Trophoblast cell (in vitro differentiated cells and primary cell): ENCODE measurements at regions not wholly inside any gene's neighbourhood (a gene's known extent, or its start where the extent isn't known, plus 50 kb on each side); places are given as distances from the start of the nearest gene placed in this dataset.

ENCODE experiments used
- DNase-seq, 2 donors: peaks; one replicate each; pipeline ENCODE4 v3.0.0-alpha.2; 2016
- H2AFZ ChIP-seq: 2 replicates; pipeline ENCODE4 v1.6.1; 2013; ENCODE audit warnings: low read length, moderate library complexity, mild to moderate bottlenecking; ENCODE audit not compliant: insufficient read depth, poor library complexity
- H2AK5ac ChIP-seq: 2 replicates; pipeline ENCODE4 v1.6.1; 2013; ENCODE audit warnings: mild to moderate bottlenecking, low read length
- H2BK120ac ChIP-seq: 2 replicates; pipeline ENCODE4 v1.6.1; 2013; ENCODE audit warnings: low read length, mild to moderate bottlenecking, moderate library complexity; ENCODE audit not compliant: insufficient read depth, poor library complexity
- H2BK12ac ChIP-seq: 2 replicates; pipeline ENCODE4 v1.6.1; 2013; ENCODE audit warnings: mild to moderate bottlenecking, low read length, moderate library complexity
- H2BK5ac ChIP-seq: 2 replicates; pipeline ENCODE4 v1.6.1; 2013; ENCODE audit warnings: low read length, low read depth, moderate library complexity, mild to moderate bottlenecking; ENCODE audit not compliant: poor library complexity
- H3K14ac ChIP-seq: 2 replicates; pipeline ENCODE4 v1.6.1; 2013; ENCODE audit warnings: mild to moderate bottlenecking, low read length
- H3K18ac ChIP-seq: 2 replicates; pipeline ENCODE4 v1.6.1; 2013; ENCODE audit warnings: mild to moderate bottlenecking, low read length
- H3K23ac ChIP-seq: 2 replicates; pipeline ENCODE4 v1.6.1; 2013; ENCODE audit warnings: low read length
- H3K27ac ChIP-seq: 2 replicates; pipeline ENCODE4 v1.5.1; 2013; ENCODE audit warnings: low read depth, mild to moderate bottlenecking, inconsistent platforms, low read length, moderate library complexity
- H3K27me3 ChIP-seq: 2 replicates; pipeline ENCODE4 v1.6.1; 2013; ENCODE audit warnings: inconsistent platforms, mild to moderate bottlenecking, low read length, moderate library complexity; ENCODE audit not compliant: insufficient read depth
- H3K36me3 ChIP-seq, 2 experiments: 1 replicate in 1 of 2; 2 replicates in 1 of 2; pipeline ENCODE4 v1.6.1; 2013; ENCODE audit warnings: low read length in 2 of 2, mild to moderate bottlenecking in 2 of 2, moderate library complexity in 1 of 2; ENCODE audit not compliant: insufficient read depth in 2 of 2, control insufficient read depth in 1 of 2
- H3K4ac ChIP-seq: 2 replicates; pipeline ENCODE4 v1.6.1; 2013; ENCODE audit warnings: low read depth, mild to moderate bottlenecking, low read length, moderate library complexity
- H3K4me1 ChIP-seq, 2 experiments: 1 replicate in 1 of 2; 2 replicates in 1 of 2; pipeline ENCODE4 v1.6.1; 2013; ENCODE audit warnings: low read length in 2 of 2, mild to moderate bottlenecking in 2 of 2, moderate library complexity in 1 of 2; ENCODE audit not compliant: insufficient read depth in 2 of 2, control insufficient read depth in 1 of 2
- H3K4me2 ChIP-seq: 2 replicates; pipeline ENCODE4 v1.6.1; 2013; ENCODE audit warnings: inconsistent platforms, mild to moderate bottlenecking, low read length, moderate library complexity
- H3K4me3 ChIP-seq: 2 replicates; pipeline ENCODE4 v1.5.1; 2013; ENCODE audit warnings: mild to moderate bottlenecking, low read depth, low read length, inconsistent platforms
- H3K79me1 ChIP-seq: one replicate; pipeline ENCODE4 v1.6.1; 2013; ENCODE audit warnings: low read length
- H3K79me2 ChIP-seq: 2 replicates; pipeline ENCODE4 v1.6.1; 2013; ENCODE audit warnings: low read length, mild to moderate bottlenecking; ENCODE audit not compliant: control insufficient read depth, insufficient read depth, poor library complexity
- H3K9ac ChIP-seq: 2 replicates; pipeline ENCODE4 v1.6.1; 2013; ENCODE audit warnings: mild to moderate bottlenecking, low read length
- H3K9me3 ChIP-seq: 2 replicates; pipeline ENCODE4 v1.6.1; 2013; ENCODE audit warnings: low read depth, mild to moderate bottlenecking, control low read depth, inconsistent platforms, low read length; ENCODE audit not compliant: insufficient read depth
- H4K12ac ChIP-seq: 2 replicates; pipeline ENCODE4 v1.6.1; 2013; ENCODE audit warnings: low read depth, mild to moderate bottlenecking, low read length, moderate library complexity
- H4K8ac ChIP-seq: 2 replicates; pipeline ENCODE4 v1.6.1; 2013; ENCODE audit warnings: low read depth, mild to moderate bottlenecking, low read length, moderate library complexity
- H4K91ac ChIP-seq: one replicate; pipeline ENCODE4 v1.6.1; 2013; ENCODE audit warnings: low read depth, mild to moderate bottlenecking, low read length, moderate library complexity
- WGBS: extraction: QIAGEN DNeasy Blood & Tissue Kit; methylation state at CpG from one replicate; pipeline ENCODE4 v1.1.7; 2013; ENCODE audit warnings: missing lambda C conversion rate; ENCODE audit not compliant: insufficient read length, insufficient coverage; ENCODE audit errors: extremely low coverage; 5-methylcytosine and 5-hydroxymethylcytosine counted together

DNA sequence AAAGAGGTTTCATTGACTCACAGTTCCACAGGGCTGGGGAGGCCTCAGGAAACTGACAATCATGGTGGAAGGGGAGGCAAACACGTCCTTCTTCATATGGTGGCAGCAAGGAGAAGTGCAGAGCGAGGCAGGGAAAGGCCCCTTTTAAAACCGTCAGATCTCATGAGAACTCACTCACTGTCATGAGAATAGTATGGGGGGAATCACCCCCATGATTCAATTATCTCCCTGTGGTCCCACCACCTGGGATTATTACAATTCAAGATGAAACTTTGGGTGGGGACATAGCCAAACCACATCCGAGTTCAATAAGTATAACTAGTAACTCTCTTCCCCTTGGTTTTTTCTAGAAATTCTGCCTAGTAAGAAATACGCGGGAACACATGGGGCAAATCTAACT, 94.9 kb downstream of the AXIN2 start:
- Histone ChIP-seq H2AK5ac (no peak overlapping the region), H2BK5ac (no peak overlapping the region)
- WGBS: no CpG with 5 or more reads among the region's 6 CpGs

DNA sequence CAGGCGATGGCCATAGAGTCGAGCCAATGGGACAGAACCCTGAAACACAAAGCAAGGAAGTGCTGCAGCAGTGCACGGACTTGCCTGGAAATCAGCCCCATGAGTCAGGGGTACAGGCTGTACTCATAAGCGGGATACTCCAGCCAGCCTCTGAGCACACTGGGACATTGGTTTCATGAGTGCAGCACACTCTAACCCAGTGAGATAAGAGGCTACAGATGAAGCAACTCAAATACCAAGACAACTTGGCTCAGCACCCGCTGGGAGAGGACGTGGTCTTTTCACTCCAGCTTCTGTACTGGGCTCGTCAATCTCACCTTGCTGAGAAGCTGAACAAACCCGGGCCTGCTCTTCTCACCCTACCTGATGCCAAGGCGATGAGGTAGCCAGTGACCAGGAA, 98.2 kb downstream of the AXIN2 start:
- no CpG with 5 or more reads among the region's 9 CpGs for WGBS
- H3K23ac ChIP-seq: no peak overlapping the region
- H2AK5ac ChIP-seq: no peak overlapping the region
- peaks cover 20 to 23% of the 10 kb centered on the region in 2 experiments for H3K4me1 ChIP-seq
- H3K9me3 ChIP-seq: no peaks in the 10 kb centered on the region
- peak overlapping the region; percentile 20 for H3K27ac ChIP-seq
- no peak overlapping the region for H3K18ac ChIP-seq
- no peak overlapping the region for H3K9ac ChIP-seq
- H2AFZ ChIP-seq: no peak overlapping the region
- H3K4me2 ChIP-seq: no peak overlapping the region
- no peak overlapping the region for H4K8ac ChIP-seq
- no peak overlapping the region for H4K12ac ChIP-seq
- peak overlapping the region; percentile 29 for H2BK120ac ChIP-seq
- no peak overlapping the region for H3K4ac ChIP-seq
- no peak overlapping the region for H3K4me3 ChIP-seq
- peak overlapping the region; percentile 25 for H2BK5ac ChIP-seq
- peak overlapping the region; percentile 13 for H3K14ac ChIP-seq
- peak overlapping the region; percentile 5 for H2BK12ac ChIP-seq
- H3K79me1 ChIP-seq: peaks cover 20% of the 10 kb centered on the region
- H3K27me3 ChIP-seq: no peaks in the 10 kb centered on the region
- no peaks in the 10 kb centered on the region for H3K36me3 ChIP-seq
- peak; percentile 98 for DNase-seq
- no peak overlapping the region for H4K91ac ChIP-seq
- peaks cover 2% of the 10 kb centered on the region for H3K79me2 ChIP-seq

More for the DNA sequence above, 94.9 kb downstream of the AXIN2 start:
- H2AFZ ChIP-seq: no peak overlapping the region
- H3K4me2 ChIP-seq: no peak overlapping the region
- no peak overlapping the region for H4K12ac ChIP-seq
- H3K4me1 ChIP-seq: peaks cover 3 to 10% of the 10 kb centered on the region in 2 experiments
- no peak overlapping the region for H2BK12ac ChIP-seq
- no peak overlapping the region for H3K27ac ChIP-seq
- no peak overlapping the region for H3K18ac ChIP-seq
- H3K4ac ChIP-seq: no peak overlapping the region
- no peak overlapping the region for H4K8ac ChIP-seq
- no peak overlapping the region for H3K9ac ChIP-seq
- no peaks in the 10 kb centered on the region for H3K36me3 ChIP-seq
- H3K79me2 ChIP-seq: peaks cover 3% of the 10 kb centered on the region
- no peak overlapping the region for H2BK120ac ChIP-seq
- H3K23ac ChIP-seq: no peak overlapping the region
- no peaks in the 10 kb centered on the region for H3K27me3 ChIP-seq
- H3K79me1 ChIP-seq: peaks cover 12% of the 10 kb centered on the region
- no peak for DNase-seq
- no peak overlapping the region for H3K4me3 ChIP-seq
- H3K9me3 ChIP-seq: no peaks in the 10 kb centered on the region
- H4K91ac ChIP-seq: peak overlapping the region; percentile 33
- no peak overlapping the region for H3K14ac ChIP-seq

DNA sequence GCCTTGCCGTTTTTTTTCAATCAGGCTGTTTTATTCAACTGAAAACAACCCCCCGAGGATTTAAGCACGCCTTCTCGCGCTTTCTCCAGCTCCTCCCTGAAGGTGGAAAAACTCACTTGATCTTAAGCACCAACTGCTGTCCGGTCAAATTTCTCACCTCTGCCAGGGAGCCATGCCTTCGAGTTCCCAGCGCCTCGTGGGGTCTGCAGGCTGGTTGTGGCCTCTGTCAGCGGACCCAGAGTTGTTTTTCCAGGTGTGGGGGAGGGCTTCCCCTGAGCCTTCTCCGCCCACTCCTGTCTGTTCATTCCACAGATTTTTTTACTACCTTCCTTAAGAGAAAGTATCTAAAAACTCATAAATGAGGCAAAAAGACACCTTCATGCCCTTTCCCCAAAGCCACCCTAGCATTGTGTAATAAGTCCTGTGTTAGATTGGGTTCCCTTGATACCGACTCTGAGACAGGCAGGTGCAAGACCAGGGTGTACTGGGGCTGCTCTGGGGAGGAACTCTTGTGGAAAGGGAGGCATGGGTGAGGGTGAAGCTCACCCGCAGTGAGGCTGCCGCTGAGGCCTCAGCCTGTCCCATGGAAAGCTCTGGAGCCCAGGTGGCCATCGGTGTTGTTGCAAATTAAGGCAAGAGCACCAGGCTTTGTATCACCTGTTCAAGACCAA, 101.6 kb downstream of the AXIN2 start:
- Histone ChIP-seq H3K4ac (peak overlapping the region; percentile 42), H4K8ac (peak overlapping the region; percentile 29), H3K23ac (no peak overlapping the region), H3K79me2 (peaks cover 2% of the 10 kb centered on the region), H2BK5ac (peak overlapping the region; percentile 11), H4K91ac (peak overlapping the region; percentile 87), H3K9me3 (no peaks in the 10 kb centered on the region), H3K4me1 (peaks cover 17 to 20% of the 10 kb centered on the region in 2 experiments), H3K14ac (peak overlapping the region; percentile 34), H2AK5ac (no peak overlapping the region), H4K12ac (no peak overlapping the region), H3K4me2 (no peak overlapping the region), H2BK12ac (peak overlapping the region; percentile 30), H2AFZ (no peak overlapping the region), H3K4me3 (no peak overlapping the region), H3K36me3 (no peaks in the 10 kb centered on the region), H3K27ac (peak overlapping the region; percentile 43), H3K27me3 (no peaks in the 10 kb centered on the region), H3K18ac (peak overlapping the region; percentile 8), H2BK120ac (peak overlapping the region; percentile 59), H3K9ac (no peak overlapping the region), H3K79me1 (peaks cover 15% of the 10 kb centered on the region)
- WGBS: no CpG with 5 or more reads among the region's 15 CpGs
- peak; percentile 64 to 83 for DNase-seq

DNA sequence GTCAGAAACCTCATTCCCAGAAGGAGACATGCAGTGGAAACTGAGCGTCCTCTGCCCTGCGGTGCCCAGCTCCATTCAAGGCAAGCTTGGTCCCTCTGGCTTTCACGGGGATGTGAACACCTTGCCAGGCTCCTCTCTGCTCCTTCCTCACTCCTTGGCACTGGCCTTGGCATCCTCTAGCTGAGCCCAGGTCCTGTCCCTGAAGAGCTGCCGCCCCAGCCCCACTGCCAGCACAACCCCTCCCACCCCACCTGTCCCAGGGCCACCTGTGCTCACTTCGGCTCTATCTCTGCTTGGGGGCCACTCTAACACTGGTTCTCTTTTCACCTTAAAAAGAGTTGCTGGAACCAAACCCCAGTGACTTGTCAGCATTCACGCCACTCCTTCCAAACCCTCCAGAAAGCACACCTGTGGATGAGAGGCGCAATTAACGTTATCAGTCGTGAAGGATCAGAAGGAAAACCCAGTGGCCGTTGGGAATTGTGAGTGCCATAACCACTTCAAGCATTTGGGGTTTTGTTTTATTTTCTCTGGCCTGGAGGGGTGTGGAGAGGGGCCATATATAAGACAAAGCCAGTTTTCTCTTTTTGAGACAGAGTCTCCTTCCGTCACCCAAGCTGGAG, 103.7 kb downstream of the AXIN2 start:
- Histone ChIP-seq H3K4ac (no peak overlapping the region), H3K23ac (no peak overlapping the region), H3K14ac (no peak overlapping the region), H3K9me3 (no peaks in the 10 kb centered on the region), H3K79me1 (peaks cover 12% of the 10 kb centered on the region), H3K4me3 (no peak overlapping the region), H3K9ac (no peak overlapping the region), H2BK12ac (no peak overlapping the region), H4K12ac (no peak overlapping the region), H3K27ac (no peak overlapping the region), H3K36me3 (no peaks in the 10 kb centered on the region), H3K18ac (peak overlapping the region; percentile 33), H3K79me2 (peaks cover 2% of the 10 kb centered on the region), H4K8ac (no peak overlapping the region), H3K27me3 (no peaks in the 10 kb centered on the region), H4K91ac (peak overlapping the region; percentile 7), H2AK5ac (no peak overlapping the region), H3K4me1 (peaks cover 16 to 17% of the 10 kb centered on the region in 2 experiments), H2BK5ac (no peak overlapping the region), H2BK120ac (no peak overlapping the region), H3K4me2 (no peak overlapping the region), H2AFZ (no peak overlapping the region)
- no CpG with 5 or more reads among the region's 11 CpGs for WGBS
- DNase-seq: no peak
